Lung (tissue), 11 donors: ENCODE measurements at regions not wholly inside any gene's neighbourhood (a gene's known extent, or its start where the extent isn't known, plus 50 kb on each side); places are given as distances from the start of the nearest gene placed in this dataset.

Experiments used
- ATAC-seq: fragments of 200-7000 bp; cut with Tn5 transposase; one replicate; pipeline ENCODE4 v1.9.1; 2020; ENCODE audit warnings: moderate number of reproducible peaks; ENCODE audit not compliant: insufficient read depth, low FRiP score
- DNase-seq, 3 donors: peaks; one replicate each; pipeline ENCODE4 v3.0.0-alpha.2; 2013 to 2017
- H3K27ac ChIP-seq, 2 donors: one replicate each; pipeline ENCODE4 v1.5.1; 2013; ENCODE audit warnings: mild to moderate bottlenecking in 2 of 2, moderate library complexity in 2 of 2, control low read depth in 1 of 2, inconsistent platforms in 1 of 2, low read depth in 1 of 2, low read length in 1 of 2
- H3K27me3 ChIP-seq, 3 donors: one replicate each; pipeline ENCODE4 v1.5.1; 2013; ENCODE audit warnings: low read length in 2 of 3; ENCODE audit not compliant: control insufficient read depth in 3 of 3, insufficient read depth in 3 of 3
- H3K36me3 ChIP-seq, 4 donors: one replicate each; pipeline ENCODE4 v1.5.1; 2013; ENCODE audit warnings: low read length in 4 of 4, mild to moderate bottlenecking in 1 of 4, moderate library complexity in 1 of 4; ENCODE audit not compliant: control insufficient read depth in 4 of 4, insufficient read depth in 4 of 4
- H3K4me1 ChIP-seq, 5 donors: one replicate each; pipeline ENCODE4 v1.5.1; 2013; ENCODE audit warnings: low read length in 5 of 5, mild to moderate bottlenecking in 2 of 5, moderate library complexity in 1 of 5; ENCODE audit not compliant: control insufficient read depth in 5 of 5, insufficient read depth in 5 of 5
- H3K4me3 ChIP-seq: one replicate; pipeline ENCODE4 v1.5.1; 2013; ENCODE audit warnings: mild to moderate bottlenecking, control low read depth, moderate library complexity
- H3K9ac ChIP-seq, 2 donors: one replicate each; pipeline ENCODE4 v1.5.1; 2013; ENCODE audit warnings: low read length in 2 of 2, control low read depth in 1 of 2; ENCODE audit not compliant: insufficient read depth in 1 of 2
- H3K9me3 ChIP-seq, 4 donors: one replicate each; pipeline ENCODE4 v1.5.1; 2013; ENCODE audit warnings: low read length in 3 of 4, mild to moderate bottlenecking in 1 of 4, moderate library complexity in 1 of 4; ENCODE audit not compliant: control insufficient read depth in 4 of 4, insufficient read depth in 3 of 4
- CTCF ChIP-seq: IDR thresholded peaks from 2 replicates; pipeline ENCODE4 v1.5.1; 2012; ENCODE audit warnings: mild to moderate bottlenecking; ENCODE audit errors: control extremely low read depth, extremely low read depth
- WGBS, 2 donors: extraction: QIAGEN DNeasy Blood & Tissue Kit; methylation state at CpG; one replicate each; pipeline ENCODE4 v1.1.7; 2013; 5-methylcytosine and 5-hydroxymethylcytosine counted together
- donor health status: control.
- donor health status: control.
- donor health status: Bipolar disorder and iron deficiency.
- donor health status: healthy.
- donor health status: DM: yes; HTN: yes; CAD: no.

- DNase-seq, result no peak
- Histone ChIP-seq H3K27me3 (no peaks in the 10 kb centered on the region), H3K36me3 (no peaks in the 10 kb centered on the region), H3K9ac (no peak overlapping the region), H3K4me3 (no peak overlapping the region), H3K9me3 (no peaks in the 10 kb centered on the region), H3K27ac (no peak overlapping the region), H3K4me1 (no peaks in the 10 kb centered on the region)
- TF ChIP-seq CTCF, result no peak
- ATAC-seq, result no peak
- WGBS, 2 donors, result 72 to 76% methylated on average over 4 of the region's 4 CpGs
Measured at GRCh38 chr20:40258931-40259330, 430.1 kb downstream of the MAFB start.

GRCh38 chr20:40257763-40258162, 431.3 kb downstream of the MAFB start:
- ATAC-seq (no peak), DNase-seq (no peak)
- no peak overlapping the region for H3K4me3 ChIP-seq
- H3K9ac ChIP-seq, result no peak overlapping the region
- TF ChIP-seq CTCF, result no peak
- H3K27me3 ChIP-seq, result no peaks in the 10 kb centered on the region
- no peaks in the 10 kb centered on the region for H3K36me3 ChIP-seq
- H3K27ac ChIP-seq, result no peak overlapping the region
- WGBS, 2 donors, result 91 to 92% methylated on average over 2 of the region's 2 CpGs
- no peaks in the 10 kb centered on the region for H3K9me3 ChIP-seq
- no peaks in the 10 kb centered on the region for H3K4me1 ChIP-seq

- H3K9ac ChIP-seq, result no peak overlapping the region
- no peaks in the 10 kb centered on the region for H3K36me3 ChIP-seq
- no peak overlapping the region for H3K4me3 ChIP-seq
- ATAC-seq (no peak), DNase-seq (peak in 1 of 3 donors; percentile 60)
- no peaks in the 10 kb centered on the region for H3K27me3 ChIP-seq
- H3K9me3 ChIP-seq, result peaks cover 0 to 3% (median 0%) of the 10 kb centered on the region in 4 donors
- H3K4me1 ChIP-seq, result no peaks in the 10 kb centered on the region
- TF ChIP-seq CTCF, result no peak
- WGBS, 2 donors, result 47 to 65% methylated on average over 1 of the region's 1 CpG
- no peak overlapping the region for H3K27ac ChIP-seq
Measured at GRCh38 chr20:40255365-40255764, 433.7 kb downstream of the MAFB start.
